Spinal cord (tissue), 9 donors: ENCODE measurements at regions not wholly inside any gene's neighbourhood (a gene's known extent, or its start where the extent isn't known, plus 50 kb on each side); places are given as distances from the start of the nearest gene placed in this dataset.

Experiments used
- DNase-seq, 6 donors: peaks; one replicate each; pipeline versions ENCODE4 v3.0.0 to v3.0.0-alpha.2; 2013 to 2015; ENCODE audit warnings: low spot score in 6 of 6, low read depth in 4 of 6
- H3K27ac ChIP-seq: one replicate; pipeline ENCODE4 v1.5.1; 2013; ENCODE audit warnings: low read depth, low read length, control low read depth
- H3K27me3 ChIP-seq: one replicate; pipeline ENCODE4 v1.6.1; 2013; ENCODE audit warnings: low read length; ENCODE audit not compliant: control insufficient read depth, insufficient read depth
- H3K36me3 ChIP-seq: one replicate; pipeline ENCODE4 v1.6.1; 2013; ENCODE audit warnings: low read length; ENCODE audit not compliant: control insufficient read depth, insufficient read depth
- H3K4me1 ChIP-seq: one replicate; pipeline ENCODE4 v1.6.1; 2013; ENCODE audit warnings: low read length; ENCODE audit not compliant: control insufficient read depth, insufficient read depth
- H3K4me3 ChIP-seq: one replicate; pipeline ENCODE4 v1.5.1; 2013; ENCODE audit warnings: low read depth, low read length, control low read depth
- H3K9me3 ChIP-seq: one replicate; pipeline ENCODE4 v1.6.1; 2013; ENCODE audit warnings: low read length; ENCODE audit not compliant: control insufficient read depth, insufficient read depth
- WGBS: methylation state at CpG from one replicate; pipeline ENCODE4 v1.1.5; 2013; ENCODE audit warnings: missing lambda C conversion rate; ENCODE audit not compliant: insufficient coverage; 5-methylcytosine and 5-hydroxymethylcytosine counted together
- donor health status: healthy.

DNA sequence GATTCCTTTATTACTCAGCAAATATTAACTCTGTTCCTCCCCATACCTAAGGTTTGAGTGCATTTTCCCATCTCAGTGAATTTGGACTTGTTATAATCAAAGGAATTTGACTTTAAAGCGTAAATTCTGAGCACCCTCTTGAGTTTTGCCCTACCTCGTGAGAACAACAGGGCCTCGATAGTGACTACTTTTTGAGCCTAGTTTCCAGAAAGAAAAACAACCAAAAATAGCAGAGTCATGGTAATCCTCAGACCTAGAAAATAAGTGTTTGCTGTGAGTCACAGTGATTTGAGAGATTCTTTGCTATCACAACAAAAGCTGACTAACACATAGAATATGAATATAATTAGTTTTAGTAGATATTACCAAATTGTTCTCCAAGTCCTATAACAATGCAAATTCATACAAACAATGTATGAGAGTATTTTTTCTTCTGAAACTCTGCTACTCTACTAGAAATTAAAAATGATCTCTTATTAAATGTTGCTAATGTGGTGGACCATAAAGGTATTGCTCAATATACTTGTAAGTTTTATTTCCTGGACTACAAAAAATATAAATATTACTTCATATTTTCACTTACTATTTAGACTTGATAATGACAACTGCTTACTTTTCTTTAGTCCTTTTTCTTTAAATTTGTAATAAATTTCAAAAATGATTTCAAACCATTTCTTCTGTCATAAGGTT is 759.7 kb downstream of the BRINP1 start:
- no peaks in the 10 kb centered on the region for H3K36me3 ChIP-seq
- H3K4me1 ChIP-seq: no peaks in the 10 kb centered on the region
- WGBS: 82% methylated on average over 3 of the region's 3 CpGs
- no peak overlapping the region for H3K4me3 ChIP-seq
- no peaks in the 10 kb centered on the region for H3K9me3 ChIP-seq
- H3K27ac ChIP-seq: no peak overlapping the region
- DNase-seq: no peak
- H3K27me3 ChIP-seq: no peaks in the 10 kb centered on the region

GRCh38 chr9:118612201-118612600 is 757.0 kb downstream of the BRINP1 start:
- Histone ChIP-seq H3K36me3 (no peaks in the 10 kb centered on the region), H3K4me3 (no peak overlapping the region), H3K9me3 (no peaks in the 10 kb centered on the region), H3K27me3 (no peaks in the 10 kb centered on the region), H3K27ac (no peak overlapping the region), H3K4me1 (no peaks in the 10 kb centered on the region)
- WGBS: no CpG with 5 or more reads among the region's 3 CpGs
- DNase-seq: no peak

- WGBS: no CpG with 5 or more reads among the region's 1 CpG
- Histone ChIP-seq H3K4me3 (no peak overlapping the region), H3K4me1 (no peaks in the 10 kb centered on the region), H3K9me3 (no peaks in the 10 kb centered on the region), H3K27ac (no peak overlapping the region), H3K36me3 (no peaks in the 10 kb centered on the region), H3K27me3 (no peaks in the 10 kb centered on the region)
- DNase-seq: peak in 1 of 6 donors; percentile 75
Observed at GRCh38 chr9:118613996-118614395, 755.2 kb downstream of the BRINP1 start.

DNA sequence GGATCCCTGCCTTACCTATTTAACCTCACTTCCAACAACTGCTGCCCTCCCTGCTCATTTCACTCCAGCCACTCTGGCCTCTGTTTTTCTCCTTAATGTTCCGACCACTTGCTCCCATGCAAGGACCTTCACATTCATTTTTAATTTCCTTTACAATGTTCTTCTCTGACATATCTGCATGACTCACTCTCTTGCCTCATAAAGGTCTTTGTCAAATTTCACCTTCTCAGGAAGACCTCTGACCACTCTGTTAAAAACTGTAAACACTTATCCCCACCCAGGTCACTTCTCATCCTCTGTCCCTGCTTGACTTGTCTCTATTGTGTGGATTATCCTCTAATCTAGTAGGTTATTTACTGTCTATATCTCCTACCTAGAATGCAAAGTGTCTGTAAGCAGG is 751.2 kb downstream of the BRINP1 start:
- DNase-seq: no peak
- no peak overlapping the region for H3K4me3 ChIP-seq
- no peak overlapping the region for H3K27ac ChIP-seq
- no peaks in the 10 kb centered on the region for H3K36me3 ChIP-seq
- H3K27me3 ChIP-seq: no peaks in the 10 kb centered on the region
- no peaks in the 10 kb centered on the region for H3K9me3 ChIP-seq
- WGBS: 100% methylated on average over 1 of the region's 1 CpG
- H3K4me1 ChIP-seq: no peaks in the 10 kb centered on the region

- H3K27ac ChIP-seq: no peak overlapping the region
- no peaks in the 10 kb centered on the region for H3K36me3 ChIP-seq
- 85% methylated on average over 2 of the region's 2 CpGs for WGBS
- no peaks in the 10 kb centered on the region for H3K9me3 ChIP-seq
- no peaks in the 10 kb centered on the region for H3K4me1 ChIP-seq
- H3K4me3 ChIP-seq: no peak overlapping the region
- no peaks in the 10 kb centered on the region for H3K27me3 ChIP-seq
- DNase-seq: no peak
Observed at GRCh38 chr9:118618849-118619248, 750.4 kb downstream of the BRINP1 start.

DNA sequence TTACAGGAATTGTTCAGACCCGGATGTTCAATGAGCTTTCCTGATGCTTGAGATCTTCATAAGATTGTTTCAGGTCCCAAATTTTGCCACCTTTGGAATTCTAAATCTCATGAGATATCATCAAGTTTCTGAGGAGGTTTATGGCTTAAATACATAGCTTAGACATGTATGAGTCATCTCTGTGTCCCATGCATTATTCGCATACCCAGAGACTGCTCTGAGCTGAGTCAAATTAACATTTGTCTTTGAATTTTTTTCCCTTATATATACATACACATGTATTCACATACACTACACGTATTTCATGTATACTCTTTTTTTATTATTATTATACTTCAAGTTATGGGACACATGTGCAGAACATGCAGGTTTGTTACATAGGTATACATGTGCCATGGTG is 744.6 kb downstream of the BRINP1 start:
- DNase-seq: no peak
- Histone ChIP-seq H3K4me1 (no peaks in the 10 kb centered on the region), H3K27me3 (no peaks in the 10 kb centered on the region), H3K9me3 (no peaks in the 10 kb centered on the region), H3K27ac (no peak overlapping the region), H3K36me3 (no peaks in the 10 kb centered on the region), H3K4me3 (no peak overlapping the region)
- 93% methylated on average over 2 of the region's 3 CpGs for WGBS

GRCh38 chr9:118630079-118630478 is 739.2 kb downstream of the BRINP1 start:
- DNase-seq: no peak
- no peaks in the 10 kb centered on the region for H3K9me3 ChIP-seq
- H3K4me1 ChIP-seq: no peaks in the 10 kb centered on the region
- H3K27ac ChIP-seq: no peak overlapping the region
- H3K36me3 ChIP-seq: no peaks in the 10 kb centered on the region
- H3K4me3 ChIP-seq: no peak overlapping the region
- no CpG with 5 or more reads among the region's 2 CpGs for WGBS
- H3K27me3 ChIP-seq: no peaks in the 10 kb centered on the region

DNA sequence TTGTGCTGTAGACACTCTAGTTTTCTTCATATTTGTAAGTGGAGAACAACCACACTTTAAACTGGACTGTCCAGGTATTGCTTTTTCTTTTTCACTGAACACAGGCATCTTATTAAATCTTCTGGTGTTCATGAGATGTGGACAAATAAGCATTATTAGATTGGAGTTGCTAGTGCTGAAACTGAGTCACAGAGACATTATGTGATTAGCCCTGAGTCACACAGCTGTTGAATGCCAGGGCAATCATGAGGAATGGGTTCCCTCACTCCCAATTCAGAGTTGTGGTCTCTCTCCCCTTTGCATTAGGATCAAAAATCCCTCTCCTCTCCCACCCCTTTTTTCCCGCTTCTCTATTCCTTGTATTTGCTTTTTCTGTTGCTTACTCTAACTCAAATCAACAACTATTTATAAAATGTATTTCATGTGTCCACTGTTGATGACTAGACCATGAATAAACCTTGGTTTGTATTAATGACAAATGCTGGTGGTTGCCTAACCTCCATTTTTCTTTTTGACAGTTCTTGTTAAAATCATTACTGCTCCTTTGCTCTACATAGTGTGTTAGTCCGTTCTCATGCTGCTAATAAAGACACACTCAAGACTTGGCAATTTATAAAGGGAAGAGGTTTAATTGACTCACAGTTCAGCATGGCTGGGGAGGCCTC is 738.2 kb downstream of the BRINP1 start:
- WGBS: no CpG with 5 or more reads among the region's 2 CpGs
- DNase-seq: no peak
- Histone ChIP-seq H3K27me3 (no peaks in the 10 kb centered on the region), H3K9me3 (no peaks in the 10 kb centered on the region), H3K4me3 (no peak overlapping the region), H3K4me1 (no peaks in the 10 kb centered on the region), H3K27ac (no peak overlapping the region), H3K36me3 (no peaks in the 10 kb centered on the region)

DNA sequence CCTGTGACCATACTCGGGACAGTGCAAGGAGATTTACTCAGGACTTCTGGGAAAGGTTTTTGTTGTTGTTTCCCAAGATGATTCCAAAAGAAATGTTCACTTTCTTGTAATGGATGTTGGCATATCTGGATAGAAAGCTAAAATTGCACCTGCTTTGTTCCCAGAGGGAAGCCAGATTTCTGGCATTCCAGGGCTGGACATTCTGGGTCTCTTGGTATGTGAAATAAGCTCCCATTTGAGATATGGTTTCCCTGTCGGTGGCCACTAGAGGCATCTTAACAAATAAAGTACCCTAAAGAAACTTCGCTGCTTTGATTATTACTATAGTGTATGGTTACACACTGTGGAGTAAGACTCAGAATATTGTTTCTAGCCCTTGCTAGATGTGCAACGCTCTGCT is 737.3 kb downstream of the BRINP1 start:
- DNase-seq: no peak
- 100% methylated on average over 1 of the region's 4 CpGs for WGBS
- no peaks in the 10 kb centered on the region for H3K9me3 ChIP-seq

DNA sequence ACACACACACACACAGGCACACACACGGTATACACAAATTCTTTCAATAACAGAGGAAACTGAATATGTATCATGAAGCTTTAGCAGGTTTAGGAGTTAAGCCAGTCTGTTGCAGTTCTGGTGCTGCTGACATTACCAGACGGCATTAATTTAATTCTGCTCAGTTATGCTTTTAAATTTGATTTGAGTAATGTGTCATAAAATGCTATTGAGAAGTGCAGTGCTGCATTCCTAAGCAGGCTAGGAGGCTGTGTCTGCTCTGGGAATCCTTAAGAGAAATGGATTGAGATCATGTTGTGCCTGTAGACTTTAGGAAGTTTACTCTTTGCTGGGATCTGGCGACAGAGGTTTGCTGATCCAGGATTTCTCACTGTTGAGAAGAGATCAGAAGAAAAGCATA is 733.8 kb downstream of the BRINP1 start:
- WGBS: 62% methylated on average over 1 of the region's 3 CpGs
- Histone ChIP-seq H3K9me3 (peaks cover 1% of the 10 kb centered on the region), H3K27ac (no peak overlapping the region), H3K4me1 (no peaks in the 10 kb centered on the region), H3K4me3 (no peak overlapping the region), H3K36me3 (no peaks in the 10 kb centered on the region), H3K27me3 (no peaks in the 10 kb centered on the region)
- DNase-seq: peak in 2 of 6 donors; percentile 9 to 74

More for the DNA sequence above, 737.3 kb downstream of the BRINP1 start:
- no peak overlapping the region for H3K27ac ChIP-seq
- H3K4me3 ChIP-seq: no peak overlapping the region
- no peaks in the 10 kb centered on the region for H3K36me3 ChIP-seq
- no peaks in the 10 kb centered on the region for H3K27me3 ChIP-seq
- H3K4me1 ChIP-seq: no peaks in the 10 kb centered on the region
